ENCODE measurements at regions not wholly inside any gene's neighbourhood (a gene's known extent, or its start where the extent isn't known, plus 50 kb on each side); places are given as distances from the start of the nearest gene placed in this dataset.

DNA sequence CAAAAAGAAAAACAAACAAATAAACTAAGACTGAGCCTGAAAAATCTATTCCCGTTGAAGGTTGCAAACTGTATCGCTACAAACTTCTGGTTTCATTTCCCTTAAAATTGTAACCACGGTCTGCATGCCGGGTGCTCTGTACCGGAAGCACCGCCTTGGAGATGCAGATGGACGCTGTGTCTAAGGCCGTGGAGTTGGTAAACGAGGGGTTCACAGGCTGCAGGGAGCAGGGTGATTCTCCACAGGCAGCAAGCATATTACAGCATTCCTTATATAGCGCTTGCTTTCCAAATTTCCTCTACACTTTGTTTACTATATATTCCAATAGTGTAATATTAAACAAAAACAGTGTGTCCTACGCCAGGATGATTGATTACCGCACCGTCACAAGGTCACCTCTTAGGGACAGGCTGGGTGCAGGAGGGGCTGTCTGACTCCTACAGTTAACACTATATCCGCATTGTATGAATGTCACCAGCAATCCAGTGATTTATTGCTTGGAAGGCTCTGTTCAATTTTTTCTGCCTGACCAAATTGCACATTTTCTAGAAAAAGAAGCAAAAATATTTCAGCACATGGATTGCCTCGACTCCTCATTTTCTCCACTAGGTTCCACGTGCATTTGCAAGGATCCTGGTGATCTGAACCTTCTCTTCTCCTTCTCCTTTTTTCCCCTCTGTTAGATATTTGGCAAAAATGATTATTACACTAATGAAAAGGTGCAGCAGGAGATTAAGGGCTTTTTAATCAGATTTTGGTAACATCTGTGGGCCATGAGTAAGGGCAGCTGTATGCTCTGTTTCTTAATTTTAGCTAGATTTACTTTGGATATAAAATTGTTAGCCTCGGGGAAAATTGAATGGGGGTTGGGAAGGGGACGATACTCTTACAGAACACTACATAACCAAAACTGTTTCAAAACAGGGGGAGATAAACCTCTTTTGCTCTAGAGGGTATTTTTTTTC lies 325.8 kb upstream of the MGMT start:
- H3K27ac Mint-ChIP-seq: peak overlapping the region in 1 of 3 experiments; percentile 39
- TF ChIP-seq, protein P1, sequence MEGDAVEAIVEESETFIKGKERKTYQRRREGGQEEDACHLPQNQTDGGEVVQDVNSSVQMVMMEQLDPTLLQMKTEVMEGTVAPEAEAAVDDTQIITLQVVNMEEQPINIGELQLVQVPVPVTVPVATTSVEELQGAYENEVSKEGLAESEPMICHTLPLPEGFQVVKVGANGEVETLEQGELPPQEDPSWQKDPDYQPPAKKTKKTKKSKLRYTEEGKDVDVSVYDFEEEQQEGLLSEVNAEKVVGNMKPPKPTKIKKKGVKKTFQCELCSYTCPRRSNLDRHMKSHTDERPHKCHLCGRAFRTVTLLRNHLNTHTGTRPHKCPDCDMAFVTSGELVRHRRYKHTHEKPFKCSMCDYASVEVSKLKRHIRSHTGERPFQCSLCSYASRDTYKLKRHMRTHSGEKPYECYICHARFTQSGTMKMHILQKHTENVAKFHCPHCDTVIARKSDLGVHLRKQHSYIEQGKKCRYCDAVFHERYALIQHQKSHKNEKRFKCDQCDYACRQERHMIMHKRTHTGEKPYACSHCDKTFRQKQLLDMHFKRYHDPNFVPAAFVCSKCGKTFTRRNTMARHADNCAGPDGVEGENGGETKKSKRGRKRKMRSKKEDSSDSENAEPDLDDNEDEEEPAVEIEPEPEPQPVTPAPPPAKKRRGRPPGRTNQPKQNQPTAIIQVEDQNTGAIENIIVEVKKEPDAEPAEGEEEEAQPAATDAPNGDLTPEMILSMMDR (IDR thresholded peaks at IDR 0.05; ENCODE audit: unreplicated experiment in 3 of 3): no peak
- H3K4me1 Mint-ChIP-seq: peaks cover 25% of the 10 kb centered on the region
- no peaks in the 10 kb centered on the region for H3K36me3 Mint-ChIP-seq (ENCODE audit: low read depth)
- no peaks in the 10 kb centered on the region for H3K9me3 Mint-ChIP-seq
- H3K4me3 Mint-ChIP-seq: no peak overlapping the region
- H3K27me3 Mint-ChIP-seq (ENCODE audit: low read depth): peaks cover 81% of the 10 kb centered on the region

DNA sequence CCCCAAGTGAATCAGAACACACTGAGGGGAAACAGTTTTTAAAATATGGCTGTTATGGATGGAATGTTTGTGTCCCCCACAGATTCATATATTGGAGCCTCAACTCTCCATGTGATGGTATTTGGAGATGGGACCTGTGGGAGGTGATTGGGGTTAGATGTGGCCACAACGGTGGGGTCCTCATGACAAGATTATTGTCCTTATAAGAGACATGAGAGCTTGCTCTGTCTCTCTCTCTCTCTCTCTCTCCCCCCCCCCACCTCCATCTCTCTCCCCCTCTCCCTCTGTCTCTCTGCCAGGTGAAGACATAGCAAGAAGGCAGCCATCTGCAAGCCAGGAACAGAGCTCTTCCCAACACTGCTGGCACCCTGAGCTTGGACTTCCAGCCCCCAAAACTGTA lies 315.8 kb upstream of the MGMT start:
- peaks cover 35% of the 10 kb centered on the region for H3K27me3 Mint-ChIP-seq (ENCODE audit: low read depth)
- H3K27ac Mint-ChIP-seq: no peak overlapping the region
- peaks cover 4% of the 10 kb centered on the region for H3K36me3 Mint-ChIP-seq (ENCODE audit: low read depth)
- no peaks in the 10 kb centered on the region for H3K4me1 Mint-ChIP-seq
- peaks cover 16% of the 10 kb centered on the region for H3K9me3 Mint-ChIP-seq
- TF ChIP-seq, protein P1 (IDR thresholded peaks at IDR 0.05; ENCODE audit: unreplicated experiment in 3 of 3): no peak
- no peak overlapping the region for H3K4me3 Mint-ChIP-seq

DNA sequence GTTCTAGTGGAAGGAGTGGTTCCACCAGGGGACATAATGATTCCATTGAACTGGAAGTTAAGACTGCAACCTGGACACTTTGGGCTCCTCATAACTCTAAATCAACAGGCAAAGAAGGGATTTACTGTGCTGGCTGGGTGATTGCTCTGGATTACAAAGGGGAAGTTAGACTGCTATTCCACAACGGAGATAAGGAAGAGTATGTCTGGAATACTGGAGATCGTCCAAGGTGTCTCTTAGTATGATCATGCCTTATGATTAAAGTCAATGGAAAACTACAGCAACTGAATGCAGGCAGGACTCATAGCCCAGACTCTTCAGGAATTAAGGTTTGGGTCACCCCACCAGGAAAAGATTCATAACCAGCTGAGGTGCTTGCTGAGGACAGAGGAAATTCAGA lies 310.6 kb upstream of the MGMT start:
- H3K27ac Mint-ChIP-seq: no peak overlapping the region
- H3K27me3 Mint-ChIP-seq (ENCODE audit: low read depth): peaks cover 26% of the 10 kb centered on the region
- H3K4me3 Mint-ChIP-seq: no peak overlapping the region
- H3K4me1 Mint-ChIP-seq: no peaks in the 10 kb centered on the region
- TF ChIP-seq, protein P1 (IDR thresholded peaks at IDR 0.05; ENCODE audit: unreplicated experiment in 3 of 3): no peak
- peaks cover 39% of the 10 kb centered on the region for H3K9me3 Mint-ChIP-seq
- H3K36me3 Mint-ChIP-seq (ENCODE audit: low read depth): peaks cover 4% of the 10 kb centered on the region

DNA sequence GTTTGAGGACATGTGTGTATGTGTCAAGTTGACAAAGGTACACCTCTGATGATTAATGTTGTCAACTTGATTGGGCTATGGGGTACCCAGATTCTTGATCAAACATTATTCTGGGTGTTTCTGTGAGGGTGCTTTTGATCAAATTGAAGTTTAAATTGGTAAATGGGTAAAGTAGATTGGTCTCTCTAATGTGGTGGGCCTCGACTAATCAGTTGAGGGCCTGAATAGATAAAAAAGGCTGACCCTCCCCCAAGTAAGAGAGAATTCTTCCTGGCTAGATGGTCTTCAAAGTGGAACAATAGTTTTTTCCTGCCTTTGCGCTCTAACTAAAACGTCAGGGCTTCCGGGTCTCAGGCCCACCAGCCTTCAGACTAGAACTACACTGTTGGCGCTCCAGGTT lies 309.9 kb upstream of the MGMT start:
- Mint-ChIP-seq H3K4me3 (no peak overlapping the region), H3K4me1 (no peaks in the 10 kb centered on the region), H3K36me3 (ENCODE audit: low read depth) (peaks cover 4% of the 10 kb centered on the region), H3K9me3 (peaks cover 43% of the 10 kb centered on the region), H3K27ac (no peak overlapping the region), H3K27me3 (ENCODE audit: low read depth) (peaks cover 24% of the 10 kb centered on the region)
- TF ChIP-seq, protein P1 (IDR thresholded peaks at IDR 0.05; ENCODE audit: unreplicated experiment in 3 of 3): no peak

DNA sequence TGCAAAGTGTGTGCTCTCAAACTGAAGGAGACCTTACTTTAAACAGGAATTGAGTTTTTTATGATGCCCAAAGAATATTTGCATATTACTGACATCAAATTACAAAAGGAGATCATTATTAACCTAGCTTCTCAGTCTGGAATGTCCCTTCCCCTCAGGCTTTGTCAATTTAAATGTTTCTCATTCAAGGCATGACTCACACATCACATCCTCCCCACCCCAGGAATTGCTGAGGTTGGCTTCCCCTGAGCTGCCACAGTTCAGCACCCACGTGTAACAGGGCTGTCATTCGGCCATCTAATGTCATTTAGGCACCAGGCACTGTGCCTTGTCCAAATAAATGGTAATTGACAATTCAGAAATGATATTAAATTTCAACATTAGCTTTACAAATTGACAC lies 305.9 kb upstream of the MGMT start:
- Mint-ChIP-seq H3K27me3 (ENCODE audit: low read depth) (peaks cover 5% of the 10 kb centered on the region), H3K4me3 (no peak overlapping the region), H3K9me3 (peaks cover 30% of the 10 kb centered on the region), H3K27ac (no peak overlapping the region), H3K4me1 (no peaks in the 10 kb centered on the region), H3K36me3 (ENCODE audit: low read depth) (no peaks in the 10 kb centered on the region)
- TF ChIP-seq, protein P1 (IDR thresholded peaks at IDR 0.05; ENCODE audit: unreplicated experiment in 3 of 3): no peak

DNA sequence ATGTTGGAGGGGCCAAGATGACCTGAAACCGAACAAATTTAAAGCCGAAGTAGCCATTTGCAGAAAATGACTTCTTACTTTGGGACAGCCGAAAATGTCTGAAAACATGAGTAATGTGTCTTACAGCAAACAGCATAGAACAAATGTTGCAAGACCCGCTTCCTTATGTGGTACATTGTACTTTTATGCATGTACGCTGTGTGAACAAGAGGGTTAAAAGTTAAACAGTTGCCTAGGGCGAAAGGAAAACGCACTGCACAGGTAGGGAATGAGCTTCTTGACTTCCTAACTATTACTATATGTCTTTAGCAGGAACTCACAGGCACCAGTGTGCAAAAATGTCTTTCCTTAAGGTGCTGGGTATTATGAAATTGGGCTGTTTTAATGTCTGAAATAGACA lies 303.5 kb upstream of the MGMT start:
- Mint-ChIP-seq H3K27ac (no peak overlapping the region), H3K4me1 (no peaks in the 10 kb centered on the region), H3K36me3 (ENCODE audit: low read depth) (no peaks in the 10 kb centered on the region), H3K9me3 (peaks cover 22% of the 10 kb centered on the region), H3K27me3 (ENCODE audit: low read depth) (peaks cover 9% of the 10 kb centered on the region), H3K4me3 (no peak overlapping the region)
- TF ChIP-seq, protein P1 (IDR thresholded peaks at IDR 0.05; ENCODE audit: unreplicated experiment in 3 of 3): no peak
